Left forelimb (tissue), 1 donor: ENCODE measurements at regions not wholly inside any gene's neighbourhood (a gene's known extent, or its start where the extent isn't known, plus 50 kb on each side); places are given as distances from the start of the nearest gene placed in this dataset.

ENCODE experiments used
- DNase-seq: peaks from one replicate; pipeline ENCODE4 v3.0.0-alpha.2; 2018; ENCODE audit warnings: low spot score

GRCh38 chr12:22991250-22991844 is 366.4 kb downstream of the ETNK1 start:
- DNase-seq, result no peak

GRCh38 chr12:22993609-22994315 is 368.8 kb downstream of the ETNK1 start:
- DNase-seq, result no peak

GRCh38 chr12:22994316-22994675 is 369.3 kb downstream of the ETNK1 start:
- DNase-seq, result no peak

DNA sequence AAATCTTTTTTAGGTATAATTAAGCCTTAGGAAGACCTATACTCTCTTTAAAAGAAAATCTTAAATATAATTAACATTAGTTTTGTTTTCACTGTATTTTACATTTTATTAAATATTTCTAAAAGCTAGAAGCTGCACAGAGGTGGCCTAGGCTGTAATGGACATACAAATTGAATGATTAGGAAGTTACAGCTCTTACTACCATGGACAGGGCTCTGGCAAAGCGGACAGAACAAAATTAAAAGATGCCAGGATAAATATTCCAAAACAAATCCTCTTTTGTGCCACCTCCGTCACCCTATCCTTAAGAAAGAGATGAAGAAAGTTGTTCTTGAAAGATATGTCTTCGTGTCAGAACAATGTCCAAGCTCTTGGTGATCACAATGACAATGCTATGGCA is 376.5 kb downstream of the ETNK1 start:
- DNase-seq, result no peak

DNA sequence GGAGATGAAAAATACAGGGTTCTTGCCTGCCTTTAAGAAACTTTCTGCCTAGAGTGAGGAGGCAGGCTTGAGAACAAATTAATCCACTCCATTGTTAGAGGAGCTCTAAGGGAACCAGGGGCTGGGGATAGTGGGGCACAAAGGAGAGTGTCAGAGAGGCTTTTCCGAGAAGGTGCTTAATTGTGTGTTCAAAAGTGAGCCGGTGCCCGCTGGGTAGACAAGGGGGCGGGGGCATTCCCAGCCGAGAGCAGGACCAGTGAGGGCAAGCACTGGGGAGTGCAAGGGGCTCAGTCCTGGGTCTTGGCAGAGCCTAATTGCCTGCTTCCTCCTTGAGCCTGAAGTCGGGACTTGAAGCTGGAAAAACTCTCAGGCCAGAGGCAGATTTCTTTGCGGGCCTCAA is 377.4 kb downstream of the ETNK1 start:
- DNase-seq, result no peak

- no peak for DNase-seq
Observed at GRCh38 chr12:23004473-23005020, 379.6 kb downstream of the ETNK1 start.

- no peak for DNase-seq
Observed at GRCh38 chr12:23005387-23005786, 380.4 kb downstream of the ETNK1 start.

DNA sequence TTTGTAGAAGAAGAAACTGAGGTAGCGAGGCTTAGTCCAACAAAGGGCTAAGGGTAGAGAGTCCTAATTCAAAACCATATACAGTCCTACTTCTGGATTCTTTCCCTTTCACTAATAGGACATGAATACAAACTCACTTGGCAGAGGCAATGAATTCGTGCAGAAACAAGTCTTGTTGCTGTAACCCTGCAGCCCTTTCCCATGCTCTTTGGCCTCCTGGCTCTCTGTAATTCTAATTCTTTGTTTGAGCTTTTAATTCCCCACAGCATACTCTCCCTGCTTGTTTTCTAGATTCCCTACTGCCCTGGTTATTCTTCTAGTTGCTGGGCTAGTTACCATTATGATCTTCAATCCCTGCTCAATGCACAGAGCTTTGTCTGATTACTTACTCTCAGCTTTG is 381.4 kb downstream of the ETNK1 start:
- no peak for DNase-seq

- no peak for DNase-seq
Observed at GRCh38 chr12:23008623-23009022, 383.7 kb downstream of the ETNK1 start.

- DNase-seq, result no peak
Observed at GRCh38 chr12:23014749-23015148, 389.8 kb downstream of the ETNK1 start.

GRCh38 chr12:23025372-23026016 is 400.5 kb downstream of the ETNK1 start:
- DNase-seq, result no peak

- DNase-seq, result no peak
Observed at GRCh38 chr12:23028158-23028802, 403.3 kb downstream of the ETNK1 start.

DNA sequence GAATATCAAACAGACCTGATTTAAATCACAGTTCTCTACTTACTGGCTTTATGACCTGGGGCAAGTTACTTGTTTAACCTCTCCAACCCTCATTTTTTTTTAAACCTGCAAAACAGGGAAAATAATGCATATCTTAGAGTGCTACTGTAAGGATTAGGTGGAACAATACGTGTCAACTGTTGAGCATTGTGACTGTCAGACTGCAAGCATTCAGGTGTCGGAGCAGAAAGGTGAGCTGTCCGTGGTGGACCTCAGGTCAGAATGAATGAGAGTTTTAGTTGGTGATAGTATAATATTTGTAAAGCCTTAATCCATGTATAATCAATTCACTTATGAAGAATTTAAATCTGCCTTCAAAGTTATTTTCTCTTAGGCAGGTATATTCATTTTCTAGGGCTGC is 404.2 kb downstream of the ETNK1 start:
- no peak for DNase-seq

- no peak for DNase-seq
Observed at GRCh38 chr12:23039834-23040233, 414.9 kb downstream of the ETNK1 start.

- no peak for DNase-seq
Observed at GRCh38 chr12:23041774-23042173, 416.8 kb downstream of the ETNK1 start.

- no peak for DNase-seq
Observed at GRCh38 chr12:23043646-23044045, 418.7 kb downstream of the ETNK1 start.

- no peak for DNase-seq
Observed at GRCh38 chr12:23049180-23049579, 424.2 kb downstream of the ETNK1 start.

DNA sequence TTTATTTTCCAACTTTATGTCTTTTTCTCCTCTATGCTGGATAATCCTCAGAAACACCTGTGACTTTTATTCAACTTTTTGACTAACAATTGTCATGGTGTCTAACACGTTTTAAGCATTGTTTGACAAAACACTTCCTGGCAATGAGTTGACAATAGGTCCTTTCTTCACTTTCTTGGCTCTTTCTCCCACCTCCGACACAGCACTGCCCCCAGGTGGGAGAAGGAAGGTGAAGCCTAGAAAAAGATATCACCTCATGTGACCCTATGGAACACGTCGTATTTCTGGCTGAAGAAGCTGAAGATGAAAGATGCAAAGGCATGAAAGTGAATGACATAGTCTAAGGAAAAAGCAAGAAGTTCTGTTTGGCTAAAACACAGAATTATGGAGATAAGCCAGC is 430.0 kb downstream of the ETNK1 start:
- no peak for DNase-seq

GRCh38 chr12:23057571-23057970 is 432.6 kb downstream of the ETNK1 start:
- DNase-seq, result no peak

- DNase-seq, result no peak
Observed at GRCh38 chr12:23060161-23060560, 435.2 kb downstream of the ETNK1 start.

DNA sequence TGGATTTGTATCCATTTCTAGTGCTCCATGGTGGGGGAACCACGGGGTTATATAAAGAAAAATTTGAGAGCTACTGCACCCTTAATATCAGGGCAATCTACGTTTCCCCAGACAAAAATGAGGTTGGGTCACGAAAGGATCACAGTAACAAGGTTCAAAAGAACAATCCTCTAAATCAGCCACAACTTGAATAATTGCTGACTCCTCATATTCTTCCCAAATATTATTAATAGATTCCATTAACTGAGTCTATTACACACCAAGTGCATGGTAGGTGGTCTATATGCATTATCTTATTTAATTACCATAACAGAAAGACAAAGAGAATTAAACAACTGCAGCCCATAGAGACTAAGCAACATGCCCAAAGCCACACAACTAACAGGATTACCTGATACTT is 438.2 kb downstream of the ETNK1 start:
- no peak for DNase-seq

- no peak for DNase-seq
Observed at GRCh38 chr12:23066095-23066494, 441.1 kb downstream of the ETNK1 start.

- no peak for DNase-seq
Observed at GRCh38 chr12:23083267-23083666, 458.3 kb downstream of the ETNK1 start.
